Breast epithelium (tissue), 4 donors: ENCODE measurements at regions not wholly inside any gene's neighbourhood (a gene's known extent, or its start where the extent isn't known, plus 50 kb on each side); places are given as distances from the start of the nearest gene placed in this dataset.

ENCODE experiments used
- DNase-seq, 2 donors: peaks; one replicate each; pipeline ENCODE4 v3.0.0-alpha.2; 2019; ENCODE audit warnings: low spot score in 2 of 2
- H3K27ac ChIP-seq, 2 donors: fragments of 200-600 bp; sonication (generic) in 1 of 2; one replicate each; pipeline ENCODE4 v1.5.1; 2016 to 2019; ENCODE audit warnings: mild to moderate bottlenecking in 1 of 2
- H3K27me3 ChIP-seq, 2 donors: fragments of 200-600 bp; sonication (generic) in 1 of 2; one replicate each; pipeline versions ENCODE4 v1.5.1 to v1.6.0; 2017 to 2019; ENCODE audit warnings: control low read depth in 1 of 2, mild to moderate bottlenecking in 1 of 2
- H3K36me3 ChIP-seq: fragments of 200-600 bp; one replicate; pipeline ENCODE4 v1.5.1; 2019
- H3K4me1 ChIP-seq, 2 donors: fragments of 200-600 bp; sonication (generic); one replicate each; pipeline ENCODE4 v1.5.1; 2016 to 2019; ENCODE audit warnings: control low read depth in 1 of 2
- H3K4me3 ChIP-seq, 3 donors: fragments of 200-600 bp; sonication (generic); 1 replicate in 2 of 3; 2 replicates in 1 of 3; pipeline ENCODE4 v1.5.1; 2016 to 2019; ENCODE audit warnings: mild to moderate bottlenecking in 3 of 3, moderate library complexity in 2 of 3
- H3K9me3 ChIP-seq, 2 donors: fragments of 200-600 bp; sonication (generic) in 1 of 2; one replicate each; pipeline ENCODE4 v1.5.1; 2016 to 2019; ENCODE audit warnings: control low read depth in 1 of 2
- CTCF ChIP-seq, 3 donors: fragments of 450-650 bp; IDR thresholded peaks; one replicate each; pipeline ENCODE4 v1.5.1; 2016 to 2017; ENCODE audit warnings: antibody characterized with exemption in 3 of 3, mild to moderate bottlenecking in 3 of 3, moderate library complexity in 3 of 3
- POLR2A ChIP-seq: fragments of 450-650 bp; IDR thresholded peaks from one replicate; pipeline ENCODE4 v1.6.1; 2016; ENCODE audit warnings: antibody characterized with exemption, mild to moderate bottlenecking, moderate library complexity
- POLR2AphosphoS5 ChIP-seq, 3 donors: sonication (generic); formaldehyde crosslinking; IDR thresholded peaks; one replicate each; pipeline ENCODE4 v1.6.1; 2017; ENCODE audit warnings: antibody characterized with exemption in 3 of 3
- intact Hi-C: fragments of 100-400 bp; cut with DNase I; formaldehyde crosslinking; loops from one replicate; pipeline ENCODE4 v1.15.1; 2023; ENCODE audit warnings: low total_unique reads

GRCh38 chr21:17978895-17979294 is 159.7 kb upstream of the C21orf91 start:
- DNase-seq: no peak

GRCh38 chr21:17976691-17977090 is 157.5 kb upstream of the C21orf91 start:
- H3K4me1 ChIP-seq: no peaks in the 10 kb centered on the region
- H3K4me3 ChIP-seq: no peak overlapping the region
- TF ChIP-seq CTCF (IDR thresholded peaks at IDR 0.05): no peak
- TF ChIP-seq POLR2A: no peak
- no peak for TF ChIP-seq POLR2AphosphoS5 (IDR thresholded peaks at IDR 0.05)
- H3K27ac ChIP-seq: no peak overlapping the region
- no peaks in the 10 kb centered on the region for H3K9me3 ChIP-seq
- H3K36me3 ChIP-seq: no peaks in the 10 kb centered on the region
- H3K27me3 ChIP-seq: no peaks in the 10 kb centered on the region
- intact Hi-C loops: no loop called here
- DNase-seq: no peak

More at GRCh38 chr21:17978895-17979294, 159.7 kb upstream of the C21orf91 start:
- H3K36me3 ChIP-seq: no peaks in the 10 kb centered on the region
- H3K27ac ChIP-seq: no peak overlapping the region
- intact Hi-C loops: no loop called here
- no peak for TF ChIP-seq POLR2AphosphoS5 (IDR thresholded peaks at IDR 0.05)
- no peak for TF ChIP-seq CTCF (IDR thresholded peaks at IDR 0.05)
- no peak for TF ChIP-seq POLR2A
- no peak overlapping the region for H3K4me3 ChIP-seq
- H3K9me3 ChIP-seq: no peaks in the 10 kb centered on the region
- H3K4me1 ChIP-seq: no peaks in the 10 kb centered on the region
- H3K27me3 ChIP-seq: no peaks in the 10 kb centered on the region

GRCh38 chr21:17976139-17976538 is 157.0 kb upstream of the C21orf91 start:
- TF ChIP-seq POLR2A (no peak), POLR2AphosphoS5 (IDR thresholded peaks at IDR 0.05) (no peak), CTCF (IDR thresholded peaks at IDR 0.05) (no peak)
- H3K4me1 ChIP-seq: no peaks in the 10 kb centered on the region
- H3K9me3 ChIP-seq: no peaks in the 10 kb centered on the region
- H3K27ac ChIP-seq: no peak overlapping the region
- H3K4me3 ChIP-seq: no peak overlapping the region
- H3K36me3 ChIP-seq: no peaks in the 10 kb centered on the region
- no peaks in the 10 kb centered on the region for H3K27me3 ChIP-seq
- intact Hi-C loops: no loop called here
- DNase-seq: no peak

GRCh38 chr21:17967319-17967718 is 148.2 kb upstream of the C21orf91 start:
- Histone ChIP-seq H3K27me3 (no peaks in the 10 kb centered on the region), H3K4me3 (no peak overlapping the region), H3K27ac (no peak overlapping the region), H3K36me3 (no peaks in the 10 kb centered on the region), H3K4me1 (no peaks in the 10 kb centered on the region), H3K9me3 (no peaks in the 10 kb centered on the region)
- no peak for DNase-seq
- TF ChIP-seq CTCF (IDR thresholded peaks at IDR 0.05): no peak
- no peak for TF ChIP-seq POLR2AphosphoS5 (IDR thresholded peaks at IDR 0.05)
- TF ChIP-seq POLR2A: no peak
- intact Hi-C loops: no loop called here

GRCh38 chr21:17964716-17965115 is 145.6 kb upstream of the C21orf91 start:
- Histone ChIP-seq H3K9me3 (no peaks in the 10 kb centered on the region), H3K36me3 (no peaks in the 10 kb centered on the region), H3K27me3 (no peaks in the 10 kb centered on the region), H3K4me3 (no peak overlapping the region), H3K27ac (no peak overlapping the region), H3K4me1 (no peaks in the 10 kb centered on the region)
- TF ChIP-seq POLR2A (no peak), POLR2AphosphoS5 (IDR thresholded peaks at IDR 0.05) (no peak), CTCF (IDR thresholded peaks at IDR 0.05) (no peak)
- intact Hi-C loops: no loop called here
- no peak for DNase-seq
